GM19025 (cell line): ENCODE measurements at regions not wholly inside any gene's neighbourhood (a gene's known extent, or its start where the extent isn't known, plus 50 kb on each side); places are given as distances from the start of the nearest gene placed in this dataset.
"Not testable (repeated sequence)": the region's sequence is repeated elsewhere in the genome, so short reads cannot be mapped to it uniquely, and the experiment has no call there.

Source experiments
- ATAC-seq: cut with Tn5 transposase; IDR thresholded peaks from one replicate; pipeline ENCODE4 v1.9.1; 2021; ENCODE audit warnings: mild to moderate bottlenecking, low read depth, moderate library complexity; ENCODE audit not compliant: unreplicated experiment

- ATAC-seq, result no peak
Observed at GRCh38 chrX:11016728-11017127, 94.4 kb upstream of the HCCS start.

- ATAC-seq, result not testable (repeated sequence)
Observed at GRCh38 chrX:11022588-11022987, 88.5 kb upstream of the HCCS start.

GRCh38 chrX:11039926-11040325, 71.2 kb upstream of the HCCS start:
- ATAC-seq, result no peak

GRCh38 chrX:11040405-11040804, 70.7 kb upstream of the HCCS start:
- ATAC-seq, result no peak

GRCh38 chrX:11040996-11041395, 70.1 kb upstream of the HCCS start:
- no peak for ATAC-seq

GRCh38 chrX:11050013-11050412, 61.1 kb upstream of the HCCS start:
- ATAC-seq, result no peak

- no peak for ATAC-seq
Observed at GRCh38 chrX:11053351-11053750, 57.8 kb upstream of the HCCS start.

GRCh38 chrX:11056322-11057176, 54.6 kb upstream of the HCCS start:
- ATAC-seq, result no peak

- no peak for ATAC-seq
Observed at GRCh38 chrX:11059933-11060332, 51.2 kb upstream of the HCCS start.
